NCI-H2227 (cell line): ENCODE measurements at regions not wholly inside any gene's neighbourhood (a gene's known extent, or its start where the extent isn't known, plus 50 kb on each side); places are given as distances from the start of the nearest gene placed in this dataset.
"Not testable (repeated sequence)": the region's sequence is repeated elsewhere in the genome, so short reads cannot be mapped to it uniquely, and the experiment has no call there.

Experiments
- DNase-seq: peaks from one replicate; lab custom pipeline; 2025; ENCODE audit not compliant: unreplicated experiment; lab: John Stamatoyannopoulos, UW

GRCh38 chr15:44848859-44849258 lies 107.6 kb upstream of the TERB2 start:
- DNase-seq = not testable (repeated sequence)

DNA sequence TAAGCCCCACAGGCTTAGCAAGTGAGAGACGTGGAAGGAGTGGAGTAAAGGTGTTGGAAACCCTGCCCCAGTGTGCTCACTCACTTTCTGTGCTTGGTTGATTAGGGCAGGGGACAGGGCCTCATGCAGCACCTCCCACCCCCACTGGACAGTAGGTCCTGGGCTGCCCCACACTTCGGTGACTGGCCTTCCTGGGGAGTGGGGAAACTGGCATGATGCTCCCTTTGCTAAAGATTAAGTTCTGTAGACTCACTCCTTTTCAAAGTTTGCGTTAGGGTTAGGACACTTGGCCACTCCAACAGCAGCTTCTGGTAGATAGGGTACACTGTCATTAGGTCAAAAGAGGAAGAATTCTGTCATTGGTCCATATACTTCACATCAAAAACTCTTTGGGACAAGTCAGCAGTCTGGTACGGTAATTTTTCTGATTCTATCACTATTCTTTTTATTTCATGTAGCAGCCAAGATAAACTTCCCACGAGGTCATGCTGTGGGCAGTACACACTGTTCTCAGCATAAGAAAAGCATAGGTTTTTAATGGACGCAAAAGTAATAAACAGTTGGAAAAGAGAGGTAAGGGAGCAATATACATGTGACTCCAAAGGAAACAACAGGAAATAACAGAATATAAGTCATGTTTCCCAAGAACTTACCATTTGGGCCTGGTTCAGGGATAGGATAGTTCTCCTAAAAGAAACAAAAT lies 106.6 kb upstream of the TERB2 start:
- DNase-seq = not testable (repeated sequence)

- DNase-seq = peak; percentile 1
Observed at GRCh38 chr15:44853304-44853950, 103.1 kb upstream of the TERB2 start.

DNA sequence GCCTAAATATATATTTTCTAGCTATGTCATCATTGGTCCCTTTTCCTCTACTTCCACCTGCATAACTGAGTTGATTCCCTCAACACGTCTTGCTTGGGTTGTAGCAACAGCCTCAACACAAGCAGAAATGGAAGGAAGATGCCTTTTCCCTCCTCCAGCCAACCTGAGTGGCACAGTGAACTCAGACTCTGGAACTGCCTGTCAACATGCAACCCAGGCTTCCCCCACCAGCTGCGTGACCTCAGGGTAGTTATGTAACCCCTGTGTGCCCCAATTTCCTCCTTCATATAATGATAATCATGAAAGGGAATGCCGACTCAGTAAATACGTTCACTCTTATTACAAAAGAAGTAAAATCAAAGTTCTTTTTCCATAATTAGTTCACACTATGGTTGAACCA lies 101.8 kb upstream of the TERB2 start:
- DNase-seq = not testable (repeated sequence)

DNA sequence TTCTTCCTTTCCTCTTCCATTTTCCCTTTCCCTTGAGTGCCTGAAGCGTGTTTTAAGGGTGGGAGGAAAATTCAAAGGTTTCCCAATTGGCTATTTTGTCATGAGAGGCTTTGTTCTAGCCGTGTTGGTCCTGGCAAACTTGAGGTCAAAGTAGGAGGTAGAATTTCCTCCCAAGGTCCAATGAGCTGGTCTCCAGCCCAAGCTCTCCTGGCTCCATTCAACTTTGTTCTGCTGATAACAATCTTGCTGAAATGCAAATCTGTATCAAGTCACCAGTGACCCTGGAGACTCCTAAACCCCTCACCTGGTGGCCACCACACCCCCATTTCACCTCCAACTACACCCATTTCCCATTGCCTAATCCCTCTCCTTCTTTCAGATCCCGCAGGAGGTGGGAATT lies 100.2 kb upstream of the TERB2 start:
- not testable (repeated sequence) for DNase-seq

DNA sequence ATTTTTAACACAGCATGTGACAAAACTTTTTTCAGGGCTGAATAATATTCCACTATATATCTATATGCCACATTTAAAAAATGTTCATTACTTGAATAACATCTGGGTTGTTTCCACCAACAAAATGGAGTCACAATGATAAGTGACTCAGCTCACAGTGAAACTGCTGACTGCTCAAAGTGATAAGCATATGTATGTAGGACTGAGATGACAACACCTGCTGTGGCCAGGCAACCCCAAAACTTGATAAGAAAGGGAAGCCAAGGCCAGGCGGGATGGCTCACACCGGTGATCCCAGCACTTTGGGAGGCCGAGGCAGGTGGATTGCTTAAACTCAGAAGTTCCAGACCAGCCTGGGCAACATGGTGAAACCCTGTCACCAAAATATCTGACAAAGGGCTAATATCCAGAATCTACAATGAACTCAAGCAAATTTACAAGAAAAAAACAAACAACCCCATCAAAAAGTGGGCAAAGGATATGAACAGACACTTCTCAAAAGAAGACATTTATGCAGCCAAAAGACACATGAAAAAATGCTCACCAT lies 99.2 kb upstream of the TERB2 start:
- not testable (repeated sequence) for DNase-seq

GRCh38 chr15:44859088-44859487 lies 97.4 kb upstream of the TERB2 start:
- DNase-seq = not testable (repeated sequence)

DNA sequence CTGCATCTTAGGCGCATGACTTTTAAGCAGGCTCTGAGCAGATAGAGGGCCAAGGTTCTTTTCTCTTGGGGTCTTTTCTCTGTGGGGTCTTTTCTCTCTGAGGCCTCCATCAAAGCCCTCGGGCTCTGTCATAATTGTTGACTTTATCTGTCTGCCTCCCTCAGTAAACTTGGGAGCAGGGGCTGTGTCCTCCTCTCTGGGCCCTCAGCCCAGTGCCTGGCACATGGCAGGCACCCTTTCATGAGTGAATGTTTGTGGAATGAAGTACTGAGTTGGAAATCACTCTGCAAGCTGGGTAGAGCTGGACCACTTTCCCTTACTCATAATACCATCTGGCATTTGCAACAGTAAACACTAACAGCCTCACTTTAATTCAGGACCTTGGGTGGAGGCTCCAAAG lies 96.3 kb upstream of the TERB2 start:
- not testable (repeated sequence) for DNase-seq

DNA sequence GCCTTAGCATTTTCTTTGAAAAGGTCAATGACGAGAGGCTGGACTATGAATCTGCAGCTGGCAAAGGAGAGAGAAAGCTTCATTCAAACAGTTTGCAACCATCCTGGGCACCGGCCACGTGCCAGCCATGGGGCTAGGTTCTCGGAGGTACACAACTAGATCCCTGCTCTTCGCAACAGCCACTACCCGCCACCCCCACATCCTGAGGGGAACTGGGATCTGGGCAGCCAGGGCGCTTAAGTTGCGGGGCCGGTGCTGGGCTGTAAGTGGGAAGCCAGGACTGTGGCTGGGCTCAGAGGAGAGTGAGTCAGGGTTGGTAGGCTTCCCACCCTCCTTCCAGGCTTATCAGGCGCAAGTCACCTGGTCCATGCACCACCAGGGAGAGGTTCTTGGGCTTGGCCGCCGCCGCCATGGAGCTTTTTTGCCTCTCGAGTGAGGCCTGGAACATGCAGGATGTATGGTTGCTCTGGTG lies 95.0 kb upstream of the TERB2 start:
- DNase-seq = no peak

- DNase-seq = no peak
Observed at GRCh38 chr15:44861917-44862316, 94.6 kb upstream of the TERB2 start.

GRCh38 chr15:44862866-44863265 lies 93.6 kb upstream of the TERB2 start:
- not testable (repeated sequence) for DNase-seq

DNA sequence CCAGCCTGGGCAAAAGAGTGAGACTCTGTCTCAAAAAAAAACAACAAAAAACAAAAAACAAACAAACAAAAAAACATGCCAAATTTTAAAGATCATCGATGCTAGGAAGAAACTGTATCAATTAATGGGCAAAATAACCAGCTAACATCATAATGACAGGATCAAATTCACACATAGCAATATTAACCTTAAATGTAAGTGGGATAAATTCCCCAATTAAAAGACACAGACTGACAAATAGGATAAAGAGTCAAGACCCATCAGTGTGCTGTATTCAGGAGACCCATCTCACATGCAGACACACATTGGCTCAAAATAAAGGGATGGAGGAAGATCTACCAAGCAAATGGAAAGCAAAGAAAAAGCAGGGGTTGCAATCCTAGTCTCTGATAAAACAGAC lies 88.4 kb upstream of the TERB2 start:
- DNase-seq = not testable (repeated sequence)

DNA sequence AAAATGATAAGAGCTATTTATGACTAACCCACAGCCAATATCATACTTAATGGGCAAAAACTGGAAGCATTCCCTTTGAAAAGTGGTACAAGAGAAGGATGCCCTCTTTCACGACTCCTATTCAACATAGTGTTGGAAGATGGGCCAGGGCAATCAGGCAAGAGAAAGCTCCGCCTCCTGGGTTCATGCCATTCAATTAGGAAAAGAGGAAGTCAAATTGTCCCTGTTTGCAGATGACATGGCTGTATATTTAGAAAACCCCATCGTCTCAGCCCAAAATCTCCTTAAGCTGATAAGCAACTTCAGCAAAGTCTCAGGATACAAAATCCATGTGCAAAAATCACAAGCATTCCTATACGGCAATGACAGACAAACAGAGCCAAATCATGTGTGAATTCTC lies 86.4 kb upstream of the TERB2 start:
- DNase-seq = not testable (repeated sequence)

DNA sequence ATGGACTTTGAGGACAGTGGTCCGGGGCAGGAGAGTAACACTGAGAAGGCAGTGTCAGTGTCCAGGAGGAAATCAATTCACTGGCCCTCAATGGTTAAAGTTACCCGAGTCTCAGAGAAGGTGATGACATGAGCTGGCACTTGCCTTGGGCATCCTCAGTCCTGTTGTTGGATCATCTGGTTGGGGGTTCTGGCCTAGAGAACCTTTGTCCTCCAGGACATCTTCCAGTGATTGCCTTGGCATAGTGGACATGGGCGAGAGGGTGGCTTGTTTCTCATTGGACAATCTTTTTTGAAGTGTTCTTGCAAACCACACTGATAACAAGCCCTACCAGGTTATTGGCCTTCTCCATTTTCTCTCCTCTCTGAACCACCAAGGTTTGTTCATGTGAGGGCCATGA lies 83.4 kb upstream of the TERB2 start:
- no peak for DNase-seq

DNA sequence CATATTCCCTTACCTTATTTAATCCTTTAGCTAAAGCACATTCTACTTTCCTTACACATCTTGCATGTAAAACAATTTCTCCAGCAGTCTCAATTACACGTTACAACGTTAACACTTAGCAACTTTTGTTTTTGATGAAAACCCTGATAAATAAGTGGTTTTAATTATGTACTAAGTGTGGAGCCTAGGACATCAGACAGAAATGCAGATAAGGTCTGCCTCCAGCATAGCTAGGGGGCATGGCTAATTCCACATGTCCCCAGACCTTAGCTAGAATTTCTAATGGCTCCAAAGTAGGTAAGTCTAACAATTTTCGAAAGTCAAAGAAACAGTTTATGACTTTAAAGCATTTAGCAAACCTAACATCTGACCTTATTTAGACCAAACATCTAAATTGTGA lies 77.4 kb upstream of the TERB2 start:
- no peak for DNase-seq

DNA sequence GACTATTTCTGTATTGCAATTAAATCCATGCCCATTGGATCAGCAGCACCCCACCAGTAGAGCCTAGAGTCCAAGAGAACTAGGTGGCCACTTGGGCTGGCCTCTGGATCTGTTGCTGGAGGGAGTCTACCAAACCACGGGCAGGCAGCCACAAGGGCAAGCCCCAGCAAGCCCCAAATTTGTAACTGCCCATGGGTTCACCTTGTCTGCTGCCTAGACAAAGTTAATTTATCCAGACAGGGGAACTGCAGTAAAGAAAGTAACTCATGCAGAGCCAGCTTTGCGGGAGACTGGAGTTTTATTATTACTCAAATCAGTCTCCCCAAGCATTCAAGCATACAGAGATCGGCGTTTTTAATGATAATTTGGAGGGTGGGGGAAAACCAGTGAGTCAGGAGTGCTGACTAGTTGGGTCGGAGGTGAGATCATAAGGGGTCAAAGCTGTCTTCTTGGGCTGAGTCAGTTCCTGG lies 74.0 kb upstream of the TERB2 start:
- no peak for DNase-seq

DNA sequence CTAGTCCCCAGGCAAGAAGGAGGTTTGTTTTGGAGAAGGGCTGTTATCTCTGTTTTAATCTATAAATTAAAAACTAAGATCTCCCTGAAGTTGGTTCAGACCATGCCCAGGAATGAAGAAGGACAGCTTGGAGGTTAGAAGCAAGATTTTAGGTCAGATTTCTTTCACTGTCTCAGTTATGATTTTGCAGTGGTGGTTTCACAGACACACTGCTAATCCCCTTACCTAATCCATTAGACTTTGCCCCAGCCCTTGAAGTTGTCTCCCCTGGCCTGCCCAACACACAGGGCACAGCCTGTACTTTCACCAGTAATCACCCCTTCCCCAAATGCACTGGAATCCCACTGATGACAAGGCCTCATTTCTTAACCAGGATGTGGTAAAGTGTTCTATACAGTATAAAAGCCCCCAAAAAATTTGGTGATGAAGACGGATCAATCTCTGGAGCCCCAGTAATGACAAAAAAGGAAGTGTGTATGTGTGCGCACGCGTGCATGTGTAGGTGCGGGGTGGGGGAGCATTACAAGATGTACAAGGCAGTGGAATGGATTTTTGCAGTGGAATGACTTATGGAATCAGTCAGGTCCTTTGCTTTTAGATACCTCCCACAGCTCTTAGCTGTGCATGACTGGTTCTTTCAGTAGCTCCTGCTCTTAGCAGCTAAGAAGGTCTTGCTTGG lies 73.1 kb upstream of the TERB2 start:
- DNase-seq = no peak

DNA sequence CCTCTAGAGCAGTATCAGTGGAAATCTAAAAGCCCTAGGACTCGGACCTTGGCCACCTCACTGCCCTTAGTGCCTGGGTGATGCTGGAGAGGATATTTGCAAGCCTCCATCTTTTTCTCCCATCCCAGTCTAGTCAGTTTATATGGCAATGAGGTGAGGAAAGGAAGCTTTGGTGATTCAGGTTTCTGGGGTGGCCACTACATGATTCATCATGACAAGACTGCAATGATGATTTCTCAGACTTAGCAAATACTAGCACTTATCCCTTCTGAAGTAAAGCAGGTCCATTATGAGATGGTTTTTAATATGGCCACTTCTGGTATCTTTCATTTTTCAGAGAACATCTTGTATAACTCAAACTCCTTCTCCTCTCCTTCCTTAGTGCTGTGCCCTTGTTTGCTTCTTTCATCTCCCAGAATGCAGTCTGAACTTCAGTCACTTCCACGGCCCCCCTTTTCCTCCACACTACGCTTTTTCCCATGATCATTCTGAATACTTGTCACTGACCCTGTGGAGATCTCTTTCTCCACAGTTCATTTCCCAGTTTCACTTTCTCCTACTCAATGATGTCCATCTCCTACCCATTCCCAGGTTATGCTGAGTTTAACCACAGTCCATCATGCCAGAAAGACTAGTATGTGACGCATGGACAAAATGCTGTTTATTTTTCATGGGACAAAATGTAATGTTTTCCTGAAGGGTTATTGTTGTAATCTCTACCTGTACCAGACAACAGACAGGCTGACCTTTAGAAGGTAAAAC lies 57.4 kb upstream of the TERB2 start:
- not testable (repeated sequence) for DNase-seq

DNA sequence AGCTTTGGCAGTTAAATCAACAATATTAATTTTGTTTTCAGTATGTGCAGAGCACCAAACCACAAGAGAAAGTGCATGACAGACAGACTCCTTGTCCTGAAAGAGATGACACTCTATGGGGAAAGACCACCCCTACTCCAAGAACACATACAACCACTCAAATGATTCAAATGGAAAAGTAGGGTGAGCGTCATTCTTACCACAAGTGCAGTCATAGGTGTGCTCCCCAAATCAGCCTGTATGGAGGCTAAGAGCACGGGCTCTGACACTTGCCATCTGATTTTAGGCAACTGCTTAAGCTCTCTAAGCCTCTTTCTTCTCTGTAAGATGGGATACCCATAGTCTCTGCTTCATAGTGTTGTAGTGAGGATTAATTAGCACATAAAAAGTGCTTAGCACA lies 56.7 kb upstream of the TERB2 start:
- not testable (repeated sequence) for DNase-seq

DNA sequence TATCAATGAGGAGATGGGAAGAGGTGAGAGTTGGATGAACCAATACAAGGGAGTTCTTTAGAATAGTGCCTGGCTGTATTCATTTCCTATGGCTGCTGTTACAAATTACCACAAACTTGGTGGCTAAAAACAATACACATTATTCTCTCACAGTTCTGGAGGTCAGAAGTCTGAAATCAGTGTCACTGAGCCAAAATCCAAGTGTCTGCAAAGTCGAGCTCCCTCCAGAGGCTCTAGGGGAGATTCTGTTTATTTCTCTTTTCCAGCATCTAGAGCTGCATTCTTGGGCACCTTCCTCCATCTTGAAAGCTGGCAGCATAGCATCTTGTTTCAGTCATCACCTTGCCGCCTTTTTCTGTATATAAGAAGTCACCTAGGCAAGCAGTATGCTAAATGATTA lies 55.7 kb upstream of the TERB2 start:
- DNase-seq = not testable (repeated sequence)

GRCh38 chr15:44903281-44903680 lies 53.2 kb upstream of the TERB2 start:
- DNase-seq = not testable (repeated sequence)
